Pancreas (tissue), 10 donors: ENCODE measurements at regions not wholly inside any gene's neighbourhood (a gene's known extent, or its start where the extent isn't known, plus 50 kb on each side); places are given as distances from the start of the nearest gene placed in this dataset.

Experiments
- ATAC-seq, 4 donors: fragments of 200-7000 bp; cut with Tn5 transposase; one replicate each; pipeline versions ENCODE4 v1.8.0 to v1.9.1; 2020; ENCODE audit warnings: mild to moderate bottlenecking in 4 of 4, moderate library complexity in 4 of 4
- DNase-seq, 6 donors: peaks; one replicate each; pipeline ENCODE4 v3.0.0-alpha.2; 2020
- FAIRE-seq: peaks from 2 replicates; lab custom pipeline; 2012; peaks lifted over from hg19 to GRCh38; lab: Jason Lieb, UNC
- H3K27ac ChIP-seq, 4 donors: fragments of 200-600 bp; sonication (generic); 1 replicate in 3 of 4; 2 replicates in 1 of 4; pipeline versions ENCODE4 v1.5.0 to v1.8.0; 2020
- H3K27me3 ChIP-seq, 4 donors: fragments of 200-600 bp; one replicate each; pipeline ENCODE4 v1.8.0; 2021
- H3K36me3 ChIP-seq, 3 donors: fragments of 200-600 bp; sonication (generic) in 1 of 3; one replicate each; pipeline versions ENCODE4 v1.5.0 to v1.8.0; 2020 to 2021
- H3K4me1 ChIP-seq, 3 donors: fragments of 200-600 bp; one replicate each; pipeline ENCODE4 v1.8.0; 2021
- H3K4me3 ChIP-seq, 4 donors: fragments of 200-600 bp; sonication (generic) in 2 of 4; one replicate each; pipeline versions ENCODE4 v1.5.0 to v1.8.0; 2020 to 2021
- H3K9me3 ChIP-seq, 4 donors: fragments of 200-600 bp; one replicate each; pipeline ENCODE4 v1.8.0; 2021
- WGBS, 2 donors: extraction: QIAGEN DNeasy Blood & Tissue Kit; methylation state at CpG; one replicate each; pipeline ENCODE4 v1.1.7; 2013; 5-methylcytosine and 5-hydroxymethylcytosine counted together
- intact Hi-C, 3 donors: fragments of 100-400 bp; cut with DNase I; formaldehyde crosslinking; loops; one replicate each; pipeline versions ENCODE4 v1.11.1 to v1.14.2; 2022
- TF ChIP-seq, protein P1 (sequence below), 4 donors: fragments of 200-600 bp; sonication (generic) in 3 of 4; IDR thresholded peaks; one replicate each; pipeline versions ENCODE4 v1.5.0 to v1.8.0; 2021; ENCODE audit warnings: antibody characterized with exemption in 4 of 4
- donor health status: healthy with polysubstance abuse.
- donor health status: DM: no; HTN: no; CAD: no; lungs with moderate emphysema.
- donor health status: DM: no; HTN: no; CAD: no.
- donor health status: control.
- donor health status: control.
- donor health status: Bipolar disorder and iron deficiency.
- donor health status: DM: yes; HTN: yes; CAD: no.
- donor health status: DM: no; HTN: no; CAD: no.
- donor health status: DM: no; HTN: no; CAD: no.
- donor health status: DM: yes; HTN: yes; CAD: no.

- Histone ChIP-seq H3K4me3 (no peak overlapping the region), H3K36me3 (no peaks in the 10 kb centered on the region), H3K27ac (no peak overlapping the region), H3K27me3 (no peaks in the 10 kb centered on the region), H3K4me1 (no peaks in the 10 kb centered on the region), H3K9me3 (no peaks in the 10 kb centered on the region)
- WGBS, 2 donors: 63 to 76% methylated on average over 11 of the region's 11 CpGs
- no peak for DNase-seq
- no peak for ATAC-seq
- TF ChIP-seq, protein P1, sequence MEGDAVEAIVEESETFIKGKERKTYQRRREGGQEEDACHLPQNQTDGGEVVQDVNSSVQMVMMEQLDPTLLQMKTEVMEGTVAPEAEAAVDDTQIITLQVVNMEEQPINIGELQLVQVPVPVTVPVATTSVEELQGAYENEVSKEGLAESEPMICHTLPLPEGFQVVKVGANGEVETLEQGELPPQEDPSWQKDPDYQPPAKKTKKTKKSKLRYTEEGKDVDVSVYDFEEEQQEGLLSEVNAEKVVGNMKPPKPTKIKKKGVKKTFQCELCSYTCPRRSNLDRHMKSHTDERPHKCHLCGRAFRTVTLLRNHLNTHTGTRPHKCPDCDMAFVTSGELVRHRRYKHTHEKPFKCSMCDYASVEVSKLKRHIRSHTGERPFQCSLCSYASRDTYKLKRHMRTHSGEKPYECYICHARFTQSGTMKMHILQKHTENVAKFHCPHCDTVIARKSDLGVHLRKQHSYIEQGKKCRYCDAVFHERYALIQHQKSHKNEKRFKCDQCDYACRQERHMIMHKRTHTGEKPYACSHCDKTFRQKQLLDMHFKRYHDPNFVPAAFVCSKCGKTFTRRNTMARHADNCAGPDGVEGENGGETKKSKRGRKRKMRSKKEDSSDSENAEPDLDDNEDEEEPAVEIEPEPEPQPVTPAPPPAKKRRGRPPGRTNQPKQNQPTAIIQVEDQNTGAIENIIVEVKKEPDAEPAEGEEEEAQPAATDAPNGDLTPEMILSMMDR (IDR thresholded peaks at IDR 0.05): no peak
- intact Hi-C loops: no loop called here
- no peak for FAIRE-seq
Observed at GRCh38 chr19:28445826-28446225, 767.1 kb downstream of the UQCRFS1 start.

DNA sequence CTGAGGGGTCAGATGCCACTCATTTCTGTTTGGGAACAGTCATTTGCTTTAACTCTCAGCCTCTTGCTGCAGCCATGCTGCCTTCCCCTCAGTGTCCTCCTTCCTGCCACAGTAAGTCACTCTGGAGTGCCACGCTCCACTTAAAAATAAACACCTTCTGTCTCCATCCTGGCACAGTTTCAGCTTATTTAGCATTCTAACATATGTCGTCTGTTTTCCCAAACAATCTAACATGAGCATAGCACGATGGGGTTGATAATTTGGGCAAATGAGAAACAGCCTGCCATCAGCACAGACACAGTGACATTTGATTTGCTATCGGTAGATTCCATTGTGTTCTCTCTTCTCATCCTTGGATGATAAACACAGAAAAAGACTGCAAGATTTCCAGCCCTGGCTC, 768.6 kb downstream of the UQCRFS1 start:
- Histone ChIP-seq H3K27ac (no peak overlapping the region), H3K4me3 (no peak overlapping the region), H3K4me1 (no peaks in the 10 kb centered on the region), H3K9me3 (no peaks in the 10 kb centered on the region), H3K36me3 (no peaks in the 10 kb centered on the region), H3K27me3 (no peaks in the 10 kb centered on the region)
- 56 to 70% methylated on average over 4 of the region's 4 CpGs for WGBS, 2 donors
- intact Hi-C loops: no loop called here
- TF ChIP-seq, protein P1 (IDR thresholded peaks at IDR 0.05): no peak
- ATAC-seq (no peak), FAIRE-seq (no peak), DNase-seq (no peak)

GRCh38 chr19:28443361-28443760, 769.6 kb downstream of the UQCRFS1 start:
- WGBS, 2 donors: 46 to 49% methylated on average over 9 of the region's 9 CpGs
- H3K4me1 ChIP-seq: no peaks in the 10 kb centered on the region
- TF ChIP-seq, protein P1 (IDR thresholded peaks at IDR 0.05): no peak
- intact Hi-C loops: no loop called here
- H3K4me3 ChIP-seq: no peak overlapping the region
- H3K27ac ChIP-seq: no peak overlapping the region
- no peaks in the 10 kb centered on the region for H3K27me3 ChIP-seq
- H3K9me3 ChIP-seq: no peaks in the 10 kb centered on the region
- ATAC-seq (no peak), FAIRE-seq (no peak), DNase-seq (no peak)
- H3K36me3 ChIP-seq: no peaks in the 10 kb centered on the region

DNA sequence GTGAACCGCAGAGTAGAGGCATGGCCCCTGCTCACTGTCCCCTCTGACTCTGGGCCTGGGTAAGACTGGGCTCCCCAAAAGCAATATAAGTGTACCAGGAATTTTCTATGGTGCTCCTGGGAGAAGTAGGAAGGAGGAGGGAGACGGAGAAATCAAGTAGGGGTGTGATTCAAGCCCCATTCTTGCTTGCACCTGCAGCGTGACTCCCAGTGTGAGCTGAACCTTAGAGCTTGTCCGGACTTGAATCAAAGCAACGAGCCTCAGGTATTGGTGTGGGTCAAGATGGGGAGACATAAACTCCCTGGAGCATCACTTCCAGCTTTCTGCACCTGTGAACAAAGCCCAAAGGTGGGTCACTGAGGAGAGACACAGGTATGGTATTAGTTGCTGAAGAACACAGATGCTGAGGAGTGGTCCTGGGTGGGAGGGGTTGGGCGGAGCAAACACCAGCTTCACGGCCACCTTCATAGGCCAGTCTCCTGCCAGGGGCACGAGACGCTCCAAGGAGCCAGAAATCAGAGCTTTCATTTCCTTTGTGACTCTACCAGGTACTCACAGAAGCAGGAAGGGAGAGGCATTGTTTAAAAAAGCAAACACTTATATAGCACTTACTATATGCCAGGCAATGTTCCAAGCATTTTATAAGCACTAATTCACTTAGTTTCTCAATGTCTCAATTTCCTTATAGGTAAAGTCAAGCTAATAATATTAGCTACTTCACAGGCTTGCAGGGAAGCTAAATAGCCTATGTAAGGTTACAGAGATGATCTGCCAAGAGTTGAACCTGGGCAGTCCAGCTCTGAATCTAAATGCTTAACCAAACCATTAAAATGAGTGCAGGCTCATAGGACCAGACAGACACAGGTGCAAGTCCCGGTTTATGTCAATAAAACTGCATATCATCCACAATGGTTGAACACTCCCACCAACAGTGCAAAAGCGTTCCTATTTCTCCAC, 775.3 kb downstream of the UQCRFS1 start:
- no peak overlapping the region for H3K27ac ChIP-seq
- H3K4me1 ChIP-seq: no peaks in the 10 kb centered on the region
- 61 to 76% methylated on average over 11 of the region's 11 CpGs for WGBS, 2 donors
- TF ChIP-seq, protein P1 (IDR thresholded peaks at IDR 0.05): no peak
- H3K36me3 ChIP-seq: no peaks in the 10 kb centered on the region
- H3K9me3 ChIP-seq: no peaks in the 10 kb centered on the region
- intact Hi-C loops: no loop called here
- no peaks in the 10 kb centered on the region for H3K27me3 ChIP-seq
- FAIRE-seq (no peak), ATAC-seq (no peak), DNase-seq (no peak)
- H3K4me3 ChIP-seq: no peak overlapping the region

- 74 to 81% methylated on average over 4 of the region's 4 CpGs for WGBS, 2 donors
- TF ChIP-seq, protein P1 (IDR thresholded peaks at IDR 0.05): no peak
- DNase-seq: no peak
- no peak overlapping the region for H3K4me3 ChIP-seq
- H3K27ac ChIP-seq: no peak overlapping the region
- H3K27me3 ChIP-seq: no peaks in the 10 kb centered on the region
- no peak for FAIRE-seq
- no peaks in the 10 kb centered on the region for H3K4me1 ChIP-seq
- no peaks in the 10 kb centered on the region for H3K36me3 ChIP-seq
- H3K9me3 ChIP-seq: no peaks in the 10 kb centered on the region
- ATAC-seq: no peak
- intact Hi-C loops: no loop called here
Observed at GRCh38 chr19:28436320-28436719, 776.6 kb downstream of the UQCRFS1 start.
